Esophagus (tissue), 2 donors: ENCODE measurements at regions not wholly inside any gene's neighbourhood (a gene's known extent, or its start where the extent isn't known, plus 50 kb on each side); places are given as distances from the start of the nearest gene placed in this dataset.

Source experiments
- H3K27ac ChIP-seq, 2 donors: one replicate each; pipeline ENCODE4 v1.5.1; 2013; ENCODE audit warnings: low read depth in 2 of 2, mild to moderate bottlenecking in 2 of 2, inconsistent platforms in 1 of 2, low read length in 1 of 2, moderate library complexity in 1 of 2
- H3K27me3 ChIP-seq, 2 donors: one replicate each; pipeline ENCODE4 v1.6.1; 2013; ENCODE audit warnings: low read length in 2 of 2, control low read depth in 1 of 2, mild to moderate bottlenecking in 1 of 2; ENCODE audit not compliant: insufficient read depth in 2 of 2, control insufficient read depth in 1 of 2
- H3K36me3 ChIP-seq, 2 donors: one replicate each; pipeline ENCODE4 v1.6.1; 2013; ENCODE audit warnings: low read length in 1 of 2; ENCODE audit not compliant: control insufficient read depth in 2 of 2, insufficient read depth in 2 of 2
- H3K4me1 ChIP-seq, 2 donors: one replicate each; pipeline ENCODE4 v1.6.1; 2013; ENCODE audit warnings: low read length in 1 of 2; ENCODE audit not compliant: control insufficient read depth in 2 of 2, insufficient read depth in 2 of 2
- H3K4me3 ChIP-seq, 2 donors: one replicate each; pipeline ENCODE4 v1.5.1; 2013; ENCODE audit warnings: low read length in 2 of 2, mild to moderate bottlenecking in 2 of 2, low read depth in 1 of 2, moderate library complexity in 1 of 2
- H3K9me3 ChIP-seq, 2 donors: one replicate each; pipeline ENCODE4 v1.6.1; 2013; ENCODE audit warnings: mild to moderate bottlenecking in 2 of 2, low read depth in 1 of 2, low read length in 1 of 2, moderate library complexity in 1 of 2; ENCODE audit not compliant: control insufficient read depth in 2 of 2, insufficient read depth in 1 of 2
- WGBS, 2 donors: extraction: QIAGEN DNeasy Blood & Tissue Kit; methylation state at CpG; one replicate each; pipeline ENCODE4 v1.1.7; 2013; 5-methylcytosine and 5-hydroxymethylcytosine counted together
- donor health status: healthy with polysubstance abuse.
- donor health status: Bipolar disorder and iron deficiency.

DNA sequence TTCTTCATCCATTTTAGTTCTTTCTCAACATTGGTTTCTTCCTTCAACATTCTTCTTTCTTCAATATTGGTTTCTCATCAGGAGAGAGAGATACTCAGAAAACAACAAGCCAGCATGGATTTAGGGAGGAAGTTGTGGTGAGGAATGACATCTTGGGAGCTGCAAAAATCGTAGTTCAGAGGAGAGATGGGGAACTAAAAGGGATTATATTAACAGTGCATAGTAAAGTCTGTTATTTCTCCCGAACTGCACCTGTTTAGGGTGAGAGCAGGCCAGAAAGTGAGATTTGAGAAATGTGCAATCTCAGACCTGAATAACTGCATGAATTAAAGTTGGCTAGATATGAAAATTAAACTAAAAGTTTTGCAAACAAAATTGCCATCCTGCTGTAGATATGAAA, 94.5 kb downstream of the CASP12 start:
- H3K27me3 ChIP-seq: no peaks in the 10 kb centered on the region
- no peaks in the 10 kb centered on the region for H3K4me1 ChIP-seq
- H3K27ac ChIP-seq: no peak overlapping the region
- no peak overlapping the region for H3K4me3 ChIP-seq
- WGBS, 2 donors: 69 to 75% methylated on average over 2 of the region's 2 CpGs
- no peaks in the 10 kb centered on the region for H3K9me3 ChIP-seq
- H3K36me3 ChIP-seq: no peaks in the 10 kb centered on the region

- no peak overlapping the region for H3K27ac ChIP-seq
- H3K27me3 ChIP-seq: no peaks in the 10 kb centered on the region
- H3K9me3 ChIP-seq: no peaks in the 10 kb centered on the region
- no peak overlapping the region for H3K4me3 ChIP-seq
- no peaks in the 10 kb centered on the region for H3K36me3 ChIP-seq
- no peaks in the 10 kb centered on the region for H3K4me1 ChIP-seq
- WGBS, 2 donors: 92 to 94% methylated on average over 1 of the region's 1 CpG
These were observed 99.0 kb downstream of the CASP12 start for GRCh38 chr11:104799251-104799650.

GRCh38 chr11:104798789-104799188, 99.5 kb downstream of the CASP12 start:
- no peaks in the 10 kb centered on the region for H3K36me3 ChIP-seq
- no peak overlapping the region for H3K4me3 ChIP-seq
- no peaks in the 10 kb centered on the region for H3K4me1 ChIP-seq
- no peak overlapping the region for H3K27ac ChIP-seq
- no peaks in the 10 kb centered on the region for H3K27me3 ChIP-seq
- WGBS, 2 donors: 24 to 31% methylated on average over 1 of the region's 1 CpG
- H3K9me3 ChIP-seq: no peaks in the 10 kb centered on the region

DNA sequence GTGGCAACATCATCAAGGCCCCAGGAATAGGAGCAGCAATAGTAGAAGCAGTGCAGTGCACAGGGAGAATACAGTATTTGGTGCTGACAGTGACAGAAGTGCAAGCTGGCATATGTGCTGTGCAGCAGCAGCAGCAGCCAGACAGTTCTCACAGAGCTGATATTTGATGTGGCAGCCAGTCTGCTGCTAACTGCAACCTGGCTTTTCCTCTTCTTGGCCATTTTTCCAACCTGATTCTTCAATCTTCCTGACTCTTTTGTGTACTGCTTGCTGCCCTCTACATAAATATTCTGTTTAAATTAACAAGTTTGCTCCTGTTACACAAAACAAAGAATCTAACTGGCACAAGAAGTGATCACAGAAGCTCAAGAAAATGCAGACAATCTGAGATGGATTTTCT, 102.0 kb downstream of the CASP12 start:
- Histone ChIP-seq H3K27me3 (no peaks in the 10 kb centered on the region), H3K4me1 (no peaks in the 10 kb centered on the region), H3K27ac (no peak overlapping the region), H3K36me3 (no peaks in the 10 kb centered on the region), H3K4me3 (no peak overlapping the region), H3K9me3 (no peaks in the 10 kb centered on the region)

- no peak overlapping the region for H3K27ac ChIP-seq
- WGBS, 2 donors: 88 to 90% methylated on average over 5 of the region's 5 CpGs
- no peaks in the 10 kb centered on the region for H3K36me3 ChIP-seq
- H3K9me3 ChIP-seq: no peaks in the 10 kb centered on the region
- H3K4me3 ChIP-seq: no peak overlapping the region
- H3K27me3 ChIP-seq: no peaks in the 10 kb centered on the region
- no peaks in the 10 kb centered on the region for H3K4me1 ChIP-seq
These were observed 102.6 kb downstream of the CASP12 start for GRCh38 chr11:104795501-104796213.

GRCh38 chr11:104792861-104793260, 105.4 kb downstream of the CASP12 start:
- Histone ChIP-seq H3K27ac (no peak overlapping the region), H3K9me3 (no peaks in the 10 kb centered on the region), H3K4me1 (no peaks in the 10 kb centered on the region), H3K27me3 (no peaks in the 10 kb centered on the region), H3K36me3 (no peaks in the 10 kb centered on the region), H3K4me3 (no peak overlapping the region)
- WGBS, 2 donors: 45 to 66% methylated on average over 2 of the region's 2 CpGs

DNA sequence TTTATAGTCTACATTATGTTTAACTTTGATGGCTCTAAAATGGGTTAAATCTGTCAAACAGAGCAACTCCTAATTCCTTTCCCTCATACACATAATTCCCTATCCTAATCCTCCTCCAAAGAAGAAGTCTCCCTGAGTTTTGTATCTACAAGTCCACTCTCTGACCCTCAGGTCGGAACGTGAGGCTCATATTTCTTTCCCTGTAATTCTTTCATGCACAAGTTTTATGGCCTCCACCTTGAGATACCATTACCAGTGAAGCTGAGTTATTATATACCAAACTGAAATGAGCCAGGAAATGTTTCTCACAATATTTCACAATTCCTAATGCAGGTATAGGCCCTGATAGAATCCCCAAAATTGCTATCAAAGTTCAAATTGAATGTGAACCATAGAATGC, 106.4 kb downstream of the CASP12 start:
- Histone ChIP-seq H3K9me3 (no peaks in the 10 kb centered on the region), H3K27ac (no peak overlapping the region), H3K36me3 (no peaks in the 10 kb centered on the region), H3K27me3 (no peaks in the 10 kb centered on the region), H3K4me1 (no peaks in the 10 kb centered on the region), H3K4me3 (no peak overlapping the region)
- 85 to 92% methylated on average over 2 of the region's 2 CpGs for WGBS, 2 donors

DNA sequence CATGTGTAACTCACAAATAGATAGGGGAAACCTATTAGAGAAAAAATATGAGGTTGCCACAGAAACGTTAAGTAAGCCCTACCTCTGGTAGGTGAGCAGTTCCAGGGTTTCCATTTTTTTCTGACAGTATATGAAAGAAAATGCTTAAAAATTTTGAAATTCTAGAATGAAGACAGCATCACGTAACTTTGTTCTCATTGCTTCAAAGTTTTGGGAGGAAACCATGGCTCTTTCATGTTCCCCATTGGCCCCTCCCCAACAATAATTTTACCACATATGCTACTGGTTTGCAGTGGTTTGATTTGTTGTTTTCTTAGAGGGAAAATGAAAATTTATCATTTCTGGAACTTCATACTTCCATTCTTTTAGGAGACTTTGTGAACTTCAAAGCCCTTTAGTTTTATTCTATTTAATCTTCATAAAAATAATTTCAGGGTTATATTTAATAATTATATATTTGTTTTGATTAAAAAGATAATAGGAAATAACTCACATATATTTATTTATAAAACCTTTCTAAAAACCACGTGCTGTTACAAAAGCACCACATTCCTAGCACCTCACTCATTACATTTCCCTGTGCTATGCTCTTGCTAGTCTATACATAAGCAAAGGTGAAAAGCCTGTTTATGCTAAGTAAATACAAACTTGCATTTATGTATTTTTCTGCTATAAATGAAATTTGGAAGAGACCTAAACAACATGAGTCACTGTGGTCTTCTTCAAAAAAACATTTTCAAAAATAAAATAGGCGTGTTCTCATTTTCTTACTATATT, 113.4 kb downstream of the CASP12 start:
- H3K27ac ChIP-seq: no peak overlapping the region
- H3K36me3 ChIP-seq: no peaks in the 10 kb centered on the region
- H3K4me3 ChIP-seq: no peak overlapping the region
- WGBS, 2 donors: 71 to 77% methylated on average over 4 of the region's 4 CpGs
- H3K9me3 ChIP-seq: no peaks in the 10 kb centered on the region
- no peaks in the 10 kb centered on the region for H3K27me3 ChIP-seq
- H3K4me1 ChIP-seq: no peaks in the 10 kb centered on the region

- 93% methylated on average over 2 of the region's 2 CpGs for WGBS, 2 donors
These were observed 115.0 kb downstream of the CASP12 start for GRCh38 chr11:104783241-104783640.

DNA sequence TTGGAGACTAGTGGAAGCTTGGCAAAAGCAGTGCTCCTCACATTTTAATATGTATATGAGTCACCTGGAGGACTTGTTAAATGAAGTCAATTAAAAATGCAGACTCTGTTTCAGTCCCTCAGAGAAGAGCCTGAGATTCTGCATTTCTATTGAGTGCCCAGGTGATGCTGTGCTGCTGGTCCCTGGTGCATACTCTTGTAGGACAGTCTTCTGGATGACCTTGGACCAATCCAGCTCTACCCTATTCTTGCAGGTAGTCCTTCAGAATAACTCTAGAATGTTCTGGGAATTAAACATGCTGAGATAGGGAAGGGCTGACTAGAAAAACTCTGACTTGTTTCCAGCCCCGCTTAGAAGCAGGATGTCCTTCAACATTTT, 115.9 kb downstream of the CASP12 start:
- WGBS, 2 donors: 83 to 90% methylated on average over 1 of the region's 1 CpG
- Histone ChIP-seq H3K9me3 (no peaks in the 10 kb centered on the region), H3K4me1 (no peaks in the 10 kb centered on the region), H3K27me3 (no peaks in the 10 kb centered on the region), H3K27ac (no peak overlapping the region), H3K36me3 (no peaks in the 10 kb centered on the region), H3K4me3 (no peak overlapping the region)

More at GRCh38 chr11:104783241-104783640, 115.0 kb downstream of the CASP12 start:
- H3K4me3 ChIP-seq: no peak overlapping the region
- H3K9me3 ChIP-seq: no peaks in the 10 kb centered on the region
- no peaks in the 10 kb centered on the region for H3K4me1 ChIP-seq
- no peaks in the 10 kb centered on the region for H3K27me3 ChIP-seq
- no peak overlapping the region for H3K27ac ChIP-seq
- H3K36me3 ChIP-seq: no peaks in the 10 kb centered on the region
